BJ (cell line): ENCODE measurements at regions not wholly inside any gene's neighbourhood (a gene's known extent, or its start where the extent isn't known, plus 50 kb on each side); places are given as distances from the start of the nearest gene placed in this dataset.
"Not testable (repeated sequence)": the region's sequence is repeated elsewhere in the genome, so short reads cannot be mapped to it uniquely, and the experiment has no call there.

Source experiments
- CTCF ChIA-PET: fragments of 350-600 bp; formaldehyde crosslinking; extraction: SDS; loops from one replicate; lab custom pipeline; 2021; ENCODE audit warnings: antibody characterized with exemption, inconsistent platforms; lab: Yijun Ruan, JAX
- POLR2A ChIA-PET: fragments of 300-600 bp; sonication (Branson Sonifier 250); formaldehyde crosslinking; extraction: SDS; loops from one replicate; lab custom pipeline; 2021; ENCODE audit warnings: antibody characterized with exemption; lab: Charles Lee
- DNase-seq: peaks from one replicate; pipeline ENCODE4 v3.0.0-alpha.2; 2011; ENCODE audit warnings: low read depth
- H3K27me3 ChIP-seq: 2 replicates; pipeline ENCODE4 v1.6.0; 2011; ENCODE audit warnings: low read length; ENCODE audit not compliant: control insufficient read depth, insufficient read depth
- H3K36me3 ChIP-seq: 2 replicates; pipeline ENCODE4 v1.5.1; 2011; ENCODE audit warnings: low read length; ENCODE audit not compliant: control insufficient read depth, insufficient read depth
- H3K4me3 ChIP-seq: 2 replicates; pipeline ENCODE4 v1.5.1; 2011; ENCODE audit warnings: low read depth, mild to moderate bottlenecking, control low read depth, low read length
- TF ChIP-seq, protein P1 (sequence below): IDR thresholded peaks from 2 replicates; pipeline ENCODE4 v1.5.1; 2011; ENCODE audit warnings: low read depth, mild to moderate bottlenecking, control low read depth, inconsistent platforms, low read length, moderate library complexity; ENCODE audit not compliant: insufficient read depth

DNA sequence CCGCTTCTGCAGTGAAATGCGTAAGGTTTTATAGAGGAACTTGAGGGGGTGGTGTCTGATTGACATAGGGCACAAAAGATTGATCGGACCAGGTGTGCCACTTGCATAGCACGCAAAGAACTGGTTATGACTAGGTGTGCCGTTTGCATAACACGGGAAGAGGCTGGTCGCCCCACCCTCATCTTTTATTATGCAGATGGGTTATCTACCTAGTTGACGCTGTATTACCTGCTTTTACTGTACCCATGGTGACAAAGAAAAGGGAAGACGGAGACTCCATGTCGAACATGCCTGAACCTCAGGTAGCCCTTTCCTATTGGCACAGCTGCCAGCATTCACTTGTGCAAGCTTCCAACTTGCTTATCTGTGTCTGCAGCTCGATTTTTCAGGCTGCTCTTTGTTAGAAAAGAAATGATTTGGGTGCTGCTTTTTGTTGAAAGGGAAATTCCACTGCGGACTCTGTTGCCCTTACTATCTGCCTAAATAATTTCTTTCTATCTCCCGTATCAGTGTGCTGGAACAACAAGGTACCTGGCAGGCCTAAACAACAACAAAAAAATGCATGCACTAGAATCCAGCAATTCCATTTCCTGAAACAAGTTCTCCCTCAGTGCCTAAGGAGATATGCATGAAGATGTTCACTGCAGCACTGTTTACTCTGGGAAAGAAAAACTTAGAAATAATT lies 194.4 kb upstream of the KAZN start:
- POLR2A ChIA-PET, result no interaction called here
- CTCF ChIA-PET, result no interaction called here
- no peak overlapping the region for H3K4me3 ChIP-seq
- H3K27me3 ChIP-seq, result no peaks in the 10 kb centered on the region
- no peaks in the 10 kb centered on the region for H3K36me3 ChIP-seq
- TF ChIP-seq, protein P1, sequence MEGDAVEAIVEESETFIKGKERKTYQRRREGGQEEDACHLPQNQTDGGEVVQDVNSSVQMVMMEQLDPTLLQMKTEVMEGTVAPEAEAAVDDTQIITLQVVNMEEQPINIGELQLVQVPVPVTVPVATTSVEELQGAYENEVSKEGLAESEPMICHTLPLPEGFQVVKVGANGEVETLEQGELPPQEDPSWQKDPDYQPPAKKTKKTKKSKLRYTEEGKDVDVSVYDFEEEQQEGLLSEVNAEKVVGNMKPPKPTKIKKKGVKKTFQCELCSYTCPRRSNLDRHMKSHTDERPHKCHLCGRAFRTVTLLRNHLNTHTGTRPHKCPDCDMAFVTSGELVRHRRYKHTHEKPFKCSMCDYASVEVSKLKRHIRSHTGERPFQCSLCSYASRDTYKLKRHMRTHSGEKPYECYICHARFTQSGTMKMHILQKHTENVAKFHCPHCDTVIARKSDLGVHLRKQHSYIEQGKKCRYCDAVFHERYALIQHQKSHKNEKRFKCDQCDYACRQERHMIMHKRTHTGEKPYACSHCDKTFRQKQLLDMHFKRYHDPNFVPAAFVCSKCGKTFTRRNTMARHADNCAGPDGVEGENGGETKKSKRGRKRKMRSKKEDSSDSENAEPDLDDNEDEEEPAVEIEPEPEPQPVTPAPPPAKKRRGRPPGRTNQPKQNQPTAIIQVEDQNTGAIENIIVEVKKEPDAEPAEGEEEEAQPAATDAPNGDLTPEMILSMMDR, result no peak
- no peak for DNase-seq

DNA sequence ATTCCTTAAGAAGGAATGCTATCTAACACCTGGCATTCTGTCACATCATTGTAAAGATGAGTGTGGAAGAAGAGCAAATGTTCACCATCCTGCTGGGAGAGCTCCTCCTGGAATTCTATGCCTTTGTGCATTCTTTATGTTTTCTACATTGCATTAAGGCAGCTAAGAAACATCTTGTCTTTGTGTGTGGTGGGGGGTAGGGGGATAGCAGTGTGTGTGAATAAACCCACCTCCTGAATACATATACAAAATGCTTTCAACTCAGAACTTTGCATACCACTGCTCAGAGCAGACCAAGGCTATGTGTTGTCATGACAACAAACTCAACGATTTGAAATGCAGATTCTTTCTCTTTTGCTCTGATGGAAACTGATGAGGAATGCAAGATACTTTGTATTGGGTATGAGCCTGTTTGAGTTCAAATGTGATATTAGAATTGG lies 193.6 kb upstream of the KAZN start:
- DNase-seq, result no peak
- ChIA-PET POLR2A (no interaction called here), CTCF (no interaction called here)
- H3K27me3 ChIP-seq, result no peaks in the 10 kb centered on the region
- no peaks in the 10 kb centered on the region for H3K36me3 ChIP-seq
- TF ChIP-seq, protein P1, result no peak
- H3K4me3 ChIP-seq, result no peak overlapping the region

DNA sequence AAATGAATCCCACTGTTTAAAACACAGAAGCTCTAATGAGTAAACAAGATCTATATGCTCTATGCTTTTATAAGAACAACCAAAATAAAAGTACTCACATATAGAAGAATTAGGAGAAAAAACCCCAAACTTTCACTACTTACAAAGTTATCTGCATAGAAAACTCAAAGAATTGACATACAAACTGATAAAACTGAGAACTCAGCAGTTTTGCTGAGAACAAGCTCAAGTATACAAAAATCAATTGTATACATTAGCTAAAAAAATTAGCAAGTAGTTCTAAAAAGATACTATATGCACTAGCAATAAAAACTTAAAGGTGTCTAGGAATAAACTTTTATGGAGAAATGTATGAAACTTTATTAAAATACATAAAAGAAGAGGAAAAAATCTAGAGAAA lies 186.2 kb upstream of the KAZN start:
- ChIA-PET POLR2A (no interaction called here), CTCF (interaction anchor here (0.8 kb wide), 1 partner anchor 12 kb away, joined by 3 read pairs; no protein-coding TSS in a partner anchor)
- DNase-seq, result no peak
- TF ChIP-seq, protein P1, result no peak
- H3K27me3 ChIP-seq, result no peaks in the 10 kb centered on the region
- H3K4me3 ChIP-seq, result no peak overlapping the region
- H3K36me3 ChIP-seq, result no peaks in the 10 kb centered on the region

DNA sequence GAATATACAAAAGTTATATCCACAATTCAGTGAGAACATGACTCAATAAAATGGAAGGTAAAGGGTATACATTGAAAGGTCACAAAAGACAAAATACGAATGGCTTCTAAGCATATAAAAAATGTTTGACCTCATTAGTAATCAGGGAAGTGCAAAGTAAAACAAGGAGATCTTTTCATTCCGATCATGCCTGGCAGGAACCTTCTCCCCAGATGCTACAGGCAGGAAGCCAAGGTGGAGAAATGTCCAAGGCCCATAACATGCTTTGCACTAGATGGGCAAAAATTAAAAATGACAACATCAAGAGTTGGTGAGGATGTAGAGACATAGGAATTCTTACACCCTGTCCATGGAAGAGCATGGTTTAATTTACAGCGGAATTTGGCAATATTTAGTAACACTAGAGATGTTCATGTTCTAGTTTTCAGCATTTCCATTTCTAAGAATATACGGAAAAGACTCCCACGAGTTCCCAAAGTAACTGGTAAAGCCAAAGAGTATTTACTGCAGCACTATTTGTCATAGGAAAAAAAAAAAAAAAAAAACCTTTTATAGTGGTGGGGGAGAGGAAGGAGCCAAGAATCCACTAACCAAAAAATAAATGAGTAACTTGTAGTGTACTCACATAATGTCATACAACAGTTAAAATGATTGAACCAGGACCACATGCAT lies 184.5 kb upstream of the KAZN start:
- CTCF ChIA-PET, result no interaction called here
- TF ChIP-seq, protein P1, result no peak
- Histone ChIP-seq H3K36me3 (no peaks in the 10 kb centered on the region), H3K27me3 (no peaks in the 10 kb centered on the region), H3K4me3 (no peak overlapping the region)
- DNase-seq, result no peak
- POLR2A ChIA-PET, result no interaction called here

DNA sequence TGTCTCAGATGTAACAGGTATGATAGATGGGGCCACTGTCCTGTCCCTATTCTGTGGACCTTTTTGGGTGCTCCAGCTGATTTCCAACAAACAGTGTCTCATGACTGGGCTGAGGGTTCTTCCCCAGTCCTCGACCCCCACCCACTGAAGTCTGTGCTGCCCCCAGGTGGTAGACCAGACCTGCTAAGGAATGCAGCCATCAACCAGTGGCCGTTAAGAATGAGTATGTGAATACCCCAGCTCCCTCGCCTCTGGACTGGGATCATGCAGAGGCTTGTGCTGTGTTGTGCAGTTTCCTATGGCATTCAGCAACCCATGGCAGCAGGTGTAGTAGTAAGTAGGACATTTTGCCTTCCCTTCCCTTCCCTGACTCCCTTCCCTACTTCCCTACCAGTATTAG lies 183.1 kb upstream of the KAZN start:
- Histone ChIP-seq H3K27me3 (no peaks in the 10 kb centered on the region), H3K36me3 (no peaks in the 10 kb centered on the region), H3K4me3 (no peak overlapping the region)
- TF ChIP-seq, protein P1, result no peak
- ChIA-PET CTCF (interaction anchor here (0.9 kb wide), 1 partner anchor 21 kb away, joined by 3 read pairs; no protein-coding TSS in a partner anchor), POLR2A (no interaction called here)
- no peak for DNase-seq

DNA sequence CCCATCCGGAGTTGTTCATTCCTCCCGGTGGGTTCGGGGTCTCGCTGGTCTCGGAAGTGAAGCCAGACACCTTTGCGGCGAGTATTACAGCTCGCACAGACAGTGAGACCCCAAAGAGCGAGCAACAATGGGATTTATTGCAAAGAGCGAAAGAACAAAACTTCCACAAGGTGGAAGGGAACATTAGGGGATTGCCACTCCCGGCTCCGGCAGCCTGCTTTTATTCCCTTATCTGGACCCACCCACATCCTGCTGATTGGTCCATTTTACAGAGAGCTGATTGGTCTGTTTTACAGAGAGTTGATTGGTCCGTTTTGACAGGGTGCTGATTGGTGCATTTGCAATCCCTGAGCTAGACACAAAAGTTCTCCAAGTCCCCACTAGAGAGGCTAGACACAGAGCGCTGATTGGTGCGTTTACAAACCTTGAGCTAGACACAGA lies 178.7 kb upstream of the KAZN start:
- H3K27me3 ChIP-seq, CTCF ChIA-PET, DNase-seq, H3K36me3 ChIP-seq, POLR2A ChIA-PET, H3K4me3 ChIP-seq: not testable (repeated sequence)
